ENCODE measurements at regions not wholly inside any gene's neighbourhood (a gene's known extent, or its start where the extent isn't known, plus 50 kb on each side); places are given as distances from the start of the nearest gene placed in this dataset.

DNA sequence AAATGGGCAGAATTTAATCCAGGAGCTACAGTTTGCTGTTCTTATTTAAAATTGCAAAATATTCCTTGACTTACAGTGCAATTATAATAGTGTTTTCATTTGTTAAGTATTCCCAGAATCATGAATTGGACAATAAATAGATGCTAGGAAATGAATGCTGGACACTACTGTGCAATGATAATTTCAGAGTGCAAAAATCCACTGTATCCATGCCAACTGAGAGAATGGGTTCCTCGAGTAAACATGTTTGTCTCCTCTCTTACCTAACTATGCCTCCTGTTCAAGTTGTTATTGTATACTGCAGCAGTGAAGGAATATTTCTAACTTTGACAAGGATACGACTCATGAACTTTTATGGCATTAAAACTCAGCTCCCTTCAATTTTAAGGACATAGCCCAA lies 1396.3 kb downstream of the GATA3 start:
- Histone ChIP-seq H4K20me1 (replicated peaks; ENCODE audit: control insufficient read depth, extremely low read depth, insufficient read depth, low read length) (no peaks in the 10 kb centered on the region), H3K79me2 (ENCODE audit: control insufficient read depth, insufficient read depth, low read length) (no peaks in the 10 kb centered on the region), H3K9me1 (replicated peaks; ENCODE audit: control insufficient read depth, extremely low read depth, insufficient read depth, low read length) (no peaks in the 10 kb centered on the region), H3K9me3 (replicated peaks; ENCODE audit: control insufficient read depth, insufficient read depth, low read length) (peaks cover 1% of the 10 kb centered on the region), H2AFZ (ENCODE audit: low read depth, low read length) (no peak overlapping the region), H3K27ac (ENCODE audit: insufficient read depth, low read depth, low read length) (no peak overlapping the region), H3K36me3 (ENCODE audit: control insufficient read depth in 2 of 2, extremely low read depth in 1 of 2, insufficient read depth in 2 of 2, low read length in 2 of 2) (no peaks in the 10 kb centered on the region), H3K4me2 (ENCODE audit: insufficient read depth, low read length) (no peak overlapping the region), H3K4me3 (replicated peaks in 1 of 3; ENCODE audit: insufficient read depth in 1 of 3, low read depth in 1 of 3, low read length in 3 of 3) (no peak overlapping the region), H3K4me1 (ENCODE audit: control insufficient read depth, extremely low read depth, insufficient read depth, low read length) (no peaks in the 10 kb centered on the region), H3K27me3 (ENCODE audit: control insufficient read depth in 2 of 2, insufficient read depth in 2 of 2, low read length in 2 of 2) (no peaks in the 10 kb centered on the region), H3K9ac (replicated peaks; ENCODE audit: extremely low read depth, insufficient read depth, low read length) (no peak overlapping the region)
- BruUV-seq (replicated peaks), result no TSS peak
- TF ChIP-seq FOS (IDR thresholded peaks at IDR 0.05; ENCODE audit: borderline replicate concordance, insufficient read depth, low read length) (no peak), GATA2 (IDR thresholded peaks at IDR 0.05; ENCODE audit: insufficient read depth, insufficient read length, low read depth, low read length) (no peak)
- dilution Hi-C loops (cut with MboI; ENCODE audit: extremely low pct_ligation_motif_present, low sequenced_read_pairs) (no loop called here), intact Hi-C loops (cut with micrococcal nuclease) (no loop called here)
- no peak for FAIRE-seq
- POLR2A ChIA-PET, result no interaction called here
- DNase-seq (ENCODE audit: low read depth, low spot score), result no peak
- CTCF ChIA-PET, result no interaction called here

DNA sequence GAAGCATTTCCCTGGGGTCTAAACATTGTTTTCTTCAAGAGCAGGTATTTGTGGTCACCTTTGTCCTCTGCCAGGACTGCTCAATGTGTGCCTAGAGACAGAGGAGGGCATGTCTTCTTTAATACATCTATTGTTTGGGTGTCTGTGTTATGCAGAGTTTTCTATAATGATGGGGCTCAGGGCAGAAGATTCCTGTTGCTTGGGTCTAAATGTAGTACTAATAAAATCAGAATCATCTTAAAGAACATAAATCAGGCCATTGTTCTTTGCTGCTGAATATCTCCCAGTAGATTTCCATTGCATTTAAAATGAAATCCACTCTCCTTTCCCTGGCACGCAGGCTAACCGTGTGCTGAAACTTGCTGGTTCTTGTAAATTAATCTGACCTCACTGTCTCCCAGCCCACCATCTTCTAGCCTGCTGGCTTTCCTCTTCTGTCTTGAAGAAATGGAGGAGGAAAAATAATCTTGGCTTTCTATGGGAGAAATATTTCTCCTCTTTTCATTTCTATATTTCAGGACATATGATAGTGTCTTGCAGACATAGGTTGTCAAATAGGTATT lies 1396.8 kb downstream of the GATA3 start:
- TF ChIP-seq JUN (IDR thresholded peaks at IDR 0.05; ENCODE audit: borderline replicate concordance, insufficient read depth, insufficient read length, low read depth) (no peak), POLR2AphosphoS5 (IDR thresholded peaks at IDR 0.05; ENCODE audit: insufficient read depth, low read depth, low read length) (no peak), GATA2 (IDR thresholded peaks at IDR 0.05; ENCODE audit: insufficient read depth, insufficient read length, low read depth, low read length) (no peak), FOS (IDR thresholded peaks at IDR 0.05; ENCODE audit: borderline replicate concordance, insufficient read depth, low read length) (no peak)
- TF ChIP-seq, protein P1, sequence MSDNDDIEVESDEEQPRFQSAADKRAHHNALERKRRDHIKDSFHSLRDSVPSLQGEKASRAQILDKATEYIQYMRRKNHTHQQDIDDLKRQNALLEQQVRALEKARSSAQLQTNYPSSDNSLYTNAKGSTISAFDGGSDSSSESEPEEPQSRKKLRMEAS (IDR thresholded peaks at IDR 0.05; ENCODE audit: insufficient read depth, insufficient read length), result no peak
- TF ChIP-seq, protein P2, sequence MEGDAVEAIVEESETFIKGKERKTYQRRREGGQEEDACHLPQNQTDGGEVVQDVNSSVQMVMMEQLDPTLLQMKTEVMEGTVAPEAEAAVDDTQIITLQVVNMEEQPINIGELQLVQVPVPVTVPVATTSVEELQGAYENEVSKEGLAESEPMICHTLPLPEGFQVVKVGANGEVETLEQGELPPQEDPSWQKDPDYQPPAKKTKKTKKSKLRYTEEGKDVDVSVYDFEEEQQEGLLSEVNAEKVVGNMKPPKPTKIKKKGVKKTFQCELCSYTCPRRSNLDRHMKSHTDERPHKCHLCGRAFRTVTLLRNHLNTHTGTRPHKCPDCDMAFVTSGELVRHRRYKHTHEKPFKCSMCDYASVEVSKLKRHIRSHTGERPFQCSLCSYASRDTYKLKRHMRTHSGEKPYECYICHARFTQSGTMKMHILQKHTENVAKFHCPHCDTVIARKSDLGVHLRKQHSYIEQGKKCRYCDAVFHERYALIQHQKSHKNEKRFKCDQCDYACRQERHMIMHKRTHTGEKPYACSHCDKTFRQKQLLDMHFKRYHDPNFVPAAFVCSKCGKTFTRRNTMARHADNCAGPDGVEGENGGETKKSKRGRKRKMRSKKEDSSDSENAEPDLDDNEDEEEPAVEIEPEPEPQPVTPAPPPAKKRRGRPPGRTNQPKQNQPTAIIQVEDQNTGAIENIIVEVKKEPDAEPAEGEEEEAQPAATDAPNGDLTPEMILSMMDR (IDR thresholded peaks at IDR 0.05; ENCODE audit: extremely low read depth in 1 of 2, insufficient read depth in 1 of 2, low read depth in 1 of 2, low read length in 2 of 2), result no peak
- Histone ChIP-seq H2AFZ (ENCODE audit: low read depth, low read length) (no peak overlapping the region), H3K4me1 (ENCODE audit: control insufficient read depth, extremely low read depth, insufficient read depth, low read length) (no peaks in the 10 kb centered on the region), H4K20me1 (replicated peaks; ENCODE audit: control insufficient read depth, extremely low read depth, insufficient read depth, low read length) (no peaks in the 10 kb centered on the region), H3K4me3 (replicated peaks in 1 of 3; ENCODE audit: insufficient read depth in 1 of 3, low read depth in 1 of 3, low read length in 3 of 3) (no peak overlapping the region), H3K9me1 (replicated peaks; ENCODE audit: control insufficient read depth, extremely low read depth, insufficient read depth, low read length) (no peaks in the 10 kb centered on the region), H3K36me3 (ENCODE audit: control insufficient read depth in 2 of 2, extremely low read depth in 1 of 2, insufficient read depth in 2 of 2, low read length in 2 of 2) (no peaks in the 10 kb centered on the region), H3K4me2 (ENCODE audit: insufficient read depth, low read length) (no peak overlapping the region), H3K9me3 (replicated peaks; ENCODE audit: control insufficient read depth, insufficient read depth, low read length) (peaks cover 1% of the 10 kb centered on the region), H3K27me3 (ENCODE audit: control insufficient read depth in 2 of 2, insufficient read depth in 2 of 2, low read length in 2 of 2) (no peaks in the 10 kb centered on the region), H3K27ac (ENCODE audit: insufficient read depth, low read depth, low read length) (no peak overlapping the region), H3K79me2 (ENCODE audit: control insufficient read depth, insufficient read depth, low read length) (no peaks in the 10 kb centered on the region), H3K9ac (replicated peaks; ENCODE audit: extremely low read depth, insufficient read depth, low read length) (no peak overlapping the region)
- CTCF ChIA-PET, result no interaction called here
- POLR2A ChIA-PET, result no interaction called here
- BruUV-seq (replicated peaks), result no TSS peak
- DNase-seq (ENCODE audit: low read depth, low spot score), result no peak
- dilution Hi-C loops (cut with MboI; ENCODE audit: extremely low pct_ligation_motif_present, low sequenced_read_pairs), result no loop called here
- intact Hi-C loops (cut with micrococcal nuclease), result no loop called here
- FAIRE-seq, result no peak

Data from endothelial cell of umbilical vein (primary cell).